HEK293 (cell line): ENCODE measurements at regions not wholly inside any gene's neighbourhood (a gene's known extent, or its start where the extent isn't known, plus 50 kb on each side); places are given as distances from the start of the nearest gene placed in this dataset.
"Not testable (repeated sequence)": the region's sequence is repeated elsewhere in the genome, so short reads cannot be mapped to it uniquely, and the experiment has no call there.

ENCODE experiments used
- MYNN ChIP-seq: fragments of 450-650 bp; formaldehyde crosslinking; IDR thresholded peaks from 2 replicates; pipeline ENCODE4 v1.5.1; 2016; ENCODE audit warnings: missing biosample characterization, missing genetic modification characterization, borderline replicate concordance
- ZNF548 ChIP-seq: fragments of 450-650 bp; formaldehyde crosslinking; IDR thresholded peaks from 2 replicates; pipeline ENCODE4 v1.5.1; 2016; ENCODE audit warnings: missing biosample characterization, missing genetic modification characterization
- TF ChIP-seq, protein P1 (sequence below): fragments of 450-650 bp; formaldehyde crosslinking; IDR thresholded peaks from 2 replicates; pipeline ENCODE4 v1.5.1; 2016; ENCODE audit warnings: missing biosample characterization, missing genetic modification characterization

- TF ChIP-seq, protein P1, sequence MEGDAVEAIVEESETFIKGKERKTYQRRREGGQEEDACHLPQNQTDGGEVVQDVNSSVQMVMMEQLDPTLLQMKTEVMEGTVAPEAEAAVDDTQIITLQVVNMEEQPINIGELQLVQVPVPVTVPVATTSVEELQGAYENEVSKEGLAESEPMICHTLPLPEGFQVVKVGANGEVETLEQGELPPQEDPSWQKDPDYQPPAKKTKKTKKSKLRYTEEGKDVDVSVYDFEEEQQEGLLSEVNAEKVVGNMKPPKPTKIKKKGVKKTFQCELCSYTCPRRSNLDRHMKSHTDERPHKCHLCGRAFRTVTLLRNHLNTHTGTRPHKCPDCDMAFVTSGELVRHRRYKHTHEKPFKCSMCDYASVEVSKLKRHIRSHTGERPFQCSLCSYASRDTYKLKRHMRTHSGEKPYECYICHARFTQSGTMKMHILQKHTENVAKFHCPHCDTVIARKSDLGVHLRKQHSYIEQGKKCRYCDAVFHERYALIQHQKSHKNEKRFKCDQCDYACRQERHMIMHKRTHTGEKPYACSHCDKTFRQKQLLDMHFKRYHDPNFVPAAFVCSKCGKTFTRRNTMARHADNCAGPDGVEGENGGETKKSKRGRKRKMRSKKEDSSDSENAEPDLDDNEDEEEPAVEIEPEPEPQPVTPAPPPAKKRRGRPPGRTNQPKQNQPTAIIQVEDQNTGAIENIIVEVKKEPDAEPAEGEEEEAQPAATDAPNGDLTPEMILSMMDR (tag by site-specific recombination): not testable (repeated sequence)
- TF ChIP-seq ZNF548 (tag by site-specific recombination); MYNN: not testable (repeated sequence)
Measured at GRCh38 chr5:100688834-100689233, 153.7 kb downstream of the FAM174A start.
